K562 (cell line): ENCODE measurements at regions not wholly inside any gene's neighbourhood (a gene's known extent, or its start where the extent isn't known, plus 50 kb on each side); places are given as distances from the start of the nearest gene placed in this dataset.

ENCODE experiments used
- ATAC-seq: fragments of 200-7000 bp; cut with Tn5 transposase; 3 replicates; pipeline ENCODE4 v1.9.1; 2020; ENCODE audit warnings: moderate library complexity
- BruUV-seq: library from RNA; stranded (reverse); fragments of 400-500 nt; replicated peaks from 2 replicates; lab custom pipeline; 2021; lab: Mats Ljungman, UMichigan
- CTCF ChIA-PET: fragments of 300-600 bp; formaldehyde crosslinking; extraction: SDS; loops from one replicate; lab custom pipeline; 2021; ENCODE audit warnings: low intra/inter-chr PET ratio; lab: Yijun Ruan, JAX
- POLR2A ChIA-PET: fragments of 300-600, 350-650 bp; sonication (Branson Sonifier 250); formaldehyde crosslinking; extraction: SDS; loops from one replicate; lab custom pipeline; 2021; ENCODE audit warnings: antibody characterized with exemption, inconsistent platforms; lab: Yijun Ruan, JAX
- DNase-seq, 4 experiments: peaks; one replicate each; pipeline versions ENCODE4 v3.0.0 to v3.0.0-alpha.2; 2011 to 2018; ENCODE audit warnings: low spot score in 3 of 4, mixed read lengths in 3 of 4; ENCODE audit errors: extremely low read depth in 1 of 4
- FAIRE-seq: peaks from 2 replicates; lab custom pipeline; 2011; peaks lifted over from hg19 to GRCh38; lab: Jason Lieb, UNC
- H2AFZ ChIP-seq: 2 replicates; pipeline ENCODE4 v1.6.0; 2011; ENCODE audit warnings: low read depth, low read length, control low read depth, inconsistent platforms
- H3K27ac ChIP-seq: fragments of 200-600 bp; 3 replicates; pipeline ENCODE4 v1.8.0; 2011; ENCODE audit warnings: low read depth, mild to moderate bottlenecking, control low read depth, inconsistent platforms, low read length, moderate library complexity, mixed read lengths; ENCODE audit errors: extremely low read depth
- H3K27me3 ChIP-seq, 2 experiments: fragments of 300-600 bp in 1 of 2; 2 replicates in 1 of 2; 3 replicates in 1 of 2; pipeline versions ENCODE4 v1.6.0 to v1.8.0; 2011; ENCODE audit warnings: inconsistent platforms in 2 of 2, low read length in 2 of 2, mild to moderate bottlenecking in 1 of 2, mixed read lengths in 1 of 2, moderate library complexity in 1 of 2; ENCODE audit not compliant: control insufficient read depth in 2 of 2, insufficient read depth in 2 of 2
- H3K36me3 ChIP-seq: fragments of 300-600 bp; 3 replicates; pipeline ENCODE4 v1.8.0; 2011; ENCODE audit warnings: mild to moderate bottlenecking, low read length, inconsistent platforms; ENCODE audit not compliant: control insufficient read depth, insufficient read depth
- H3K4me1 ChIP-seq, 2 experiments: fragments of 200-600 bp in 1 of 2; replicated peaks in 1 of 2; 2 replicates in 1 of 2; 3 replicates in 1 of 2; pipeline versions ENCODE4 v1.5.1 to v1.8.0; 2011; ENCODE audit warnings: inconsistent platforms in 2 of 2, low read length in 2 of 2, mild to moderate bottlenecking in 1 of 2, mixed read lengths in 1 of 2, moderate library complexity in 1 of 2; ENCODE audit not compliant: control insufficient read depth in 2 of 2, insufficient read depth in 2 of 2
- H3K4me2 ChIP-seq: 2 replicates; pipeline ENCODE4 v1.6.1; 2011; ENCODE audit warnings: low read length, control low read depth, inconsistent platforms, mixed read lengths; ENCODE audit not compliant: insufficient read depth
- H3K4me3 ChIP-seq: fragments of 200-600 bp; sonication (generic), shearing (Covaris generic); 2 replicates; pipeline ENCODE4 v1.5.1; 2016; ENCODE audit warnings: control low read depth, inconsistent platforms
- H3K79me2 ChIP-seq: fragments of 200-600 bp; 3 replicates; pipeline ENCODE4 v1.8.0; 2011; ENCODE audit warnings: low read length, inconsistent platforms; ENCODE audit not compliant: control insufficient read depth, insufficient read depth
- H3K9ac ChIP-seq, 2 experiments: 2 replicates each; pipeline versions ENCODE4 v1.6.0 to v1.6.1; 2011; ENCODE audit warnings: low read depth in 2 of 2, low read length in 2 of 2, control low read depth in 1 of 2, inconsistent platforms in 1 of 2, mild to moderate bottlenecking in 1 of 2, mixed read lengths in 1 of 2; ENCODE audit not compliant: insufficient read depth in 1 of 2
- H3K9me1 ChIP-seq: one replicate; pipeline ENCODE4 v1.6.0; 2011; ENCODE audit warnings: inconsistent platforms, mild to moderate bottlenecking, low read length, moderate library complexity; ENCODE audit not compliant: control insufficient read depth, insufficient read depth
- H3K9me3 ChIP-seq: replicated peaks from 2 replicates; pipeline ENCODE4 v1.5.1; 2011; ENCODE audit warnings: low read depth, low read length, inconsistent platforms; ENCODE audit not compliant: control insufficient read depth, insufficient read depth
- H4K20me1 ChIP-seq: replicated peaks from 2 replicates; pipeline ENCODE4 v1.6.1; 2011; ENCODE audit warnings: low read length, inconsistent platforms, mixed read lengths; ENCODE audit not compliant: control insufficient read depth, insufficient read depth
- HDGF ChIP-seq: fragments of 450-650 bp; IDR thresholded peaks from 2 replicates; pipeline ENCODE4 v1.6.1; 2016
- HNRNPH1 ChIP-seq: fragments of 200-400 bp; formaldehyde crosslinking; optimal IDR thresholded peaks from 2 replicates; pipeline ENCODE3; 2017; ENCODE audit warnings: low read depth, mild to moderate bottlenecking, low read length, moderate library complexity
- PRMT5 ChIP-seq: sonication (generic); formaldehyde crosslinking; IDR thresholded peaks from 2 replicates; pipeline ENCODE4 v1.5.0; 2020; ENCODE audit warnings: missing genetic modification reagents
- RBBP5 ChIP-seq: fragments of 200-600 bp; sonication (generic); IDR thresholded peaks from 2 replicates; pipeline ENCODE4 v1.6.1; 2012; ENCODE audit warnings: borderline replicate concordance, mild to moderate bottlenecking, low read length, control low read depth, inconsistent platforms; ENCODE audit not compliant: insufficient read depth, poor library complexity, severe bottlenecking
- RBM22 ChIP-seq: fragments of 200-400 bp; formaldehyde crosslinking; IDR thresholded peaks from 2 replicates; pipeline ENCODE4 v1.6.1; 2018; ENCODE audit warnings: low read length, low read depth; ENCODE audit not compliant: poor library complexity, severe bottlenecking
- RBM34 ChIP-seq: fragments of 200-400 bp; formaldehyde crosslinking; IDR thresholded peaks from 2 replicates; pipeline ENCODE4 v1.6.1; 2018; ENCODE audit warnings: low read length, borderline replicate concordance; ENCODE audit not compliant: insufficient read depth
- SPI1 ChIP-seq: IDR thresholded peaks from 2 replicates; pipeline ENCODE4 v1.6.1; 2011; ENCODE audit warnings: low read depth, low read length, control low read depth, borderline replicate concordance
- TAF15 ChIP-seq: fragments of 200-400 bp; formaldehyde crosslinking; IDR thresholded peaks from 2 replicates; pipeline ENCODE4 v1.6.1; 2017; ENCODE audit warnings: mild to moderate bottlenecking, low read depth, low read length, moderate library complexity
- ZEB2 ChIP-seq: fragments of 450-650 bp; IDR thresholded peaks from 2 replicates; pipeline ENCODE4 v1.6.1; 2016
- WGBS: fragments of 100-300 bp; shearing (Covaris generic); methylation state at CpG from one replicate; pipeline ENCODE4 v1.1.6; 2016; ENCODE audit warnings: low coverage, mixed read lengths; ENCODE audit not compliant: insufficient coverage; ENCODE audit errors: missing lambda C conversion rate; 5-methylcytosine and 5-hydroxymethylcytosine counted together
- in situ Hi-C: fragments of 300-500 bp; cut with MboI; formaldehyde crosslinking; loops from 4 replicates; pipeline ENCODE4 v1.15.0; 2018; ENCODE audit warnings: inconsistent platforms, mixed read lengths
- intact Hi-C: fragments of 100-400 bp; cut with micrococcal nuclease; formaldehyde crosslinking; loops from 2 replicates; pipeline ENCODE4 v1.14.2; 2022
- TF ChIP-seq, protein P1 (sequence below): sonication (generic); formaldehyde crosslinking; IDR thresholded peaks from 2 replicates; pipeline ENCODE4 v1.8.1; 2023; ENCODE audit warnings: mild to moderate bottlenecking, missing genetic modification reagents
- TF ChIP-seq, protein P2 (sequence below): sonication (generic); formaldehyde crosslinking; IDR thresholded peaks from 2 replicates; pipeline ENCODE4 v1.8.1; 2023; ENCODE audit warnings: mild to moderate bottlenecking, missing genetic modification reagents
- TF ChIP-seq, protein P3 (sequence below): fragments of 450-650 bp; formaldehyde crosslinking; IDR thresholded peaks from 2 replicates; pipeline ENCODE4 v1.4.0; 2022; ENCODE audit warnings: missing genetic modification characterization

DNA sequence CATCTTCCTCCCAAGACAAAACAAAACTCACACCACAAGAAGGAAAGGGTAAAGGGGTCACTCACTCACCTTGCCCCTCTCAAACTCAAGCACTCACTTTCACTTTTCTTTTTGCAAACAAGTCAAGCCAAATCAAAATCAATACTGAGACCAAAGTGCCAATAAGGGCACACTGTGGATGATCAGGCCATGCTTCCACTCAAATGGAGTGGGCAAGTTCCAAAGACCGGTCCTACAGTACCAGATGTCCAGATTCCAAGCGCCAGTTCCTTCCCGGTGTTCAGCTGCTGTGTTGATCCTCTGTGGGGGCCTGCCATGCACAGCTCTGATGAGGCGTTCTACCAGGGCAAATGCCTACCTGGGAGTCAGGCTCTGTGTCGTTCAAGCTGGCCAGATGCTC lies 162.6 kb upstream of the GRIK2 start (continued):
- TF ChIP-seq, protein P1, sequence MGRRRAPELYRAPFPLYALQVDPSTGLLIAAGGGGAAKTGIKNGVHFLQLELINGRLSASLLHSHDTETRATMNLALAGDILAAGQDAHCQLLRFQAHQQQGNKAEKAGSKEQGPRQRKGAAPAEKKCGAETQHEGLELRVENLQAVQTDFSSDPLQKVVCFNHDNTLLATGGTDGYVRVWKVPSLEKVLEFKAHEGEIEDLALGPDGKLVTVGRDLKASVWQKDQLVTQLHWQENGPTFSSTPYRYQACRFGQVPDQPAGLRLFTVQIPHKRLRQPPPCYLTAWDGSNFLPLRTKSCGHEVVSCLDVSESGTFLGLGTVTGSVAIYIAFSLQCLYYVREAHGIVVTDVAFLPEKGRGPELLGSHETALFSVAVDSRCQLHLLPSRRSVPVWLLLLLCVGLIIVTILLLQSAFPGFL, result no peak
- no peak for TF ChIP-seq PRMT5
- no peak for TF ChIP-seq HDGF
- no peak for TF ChIP-seq RBM22
- no peak for TF ChIP-seq SPI1
- TF ChIP-seq, protein P2, sequence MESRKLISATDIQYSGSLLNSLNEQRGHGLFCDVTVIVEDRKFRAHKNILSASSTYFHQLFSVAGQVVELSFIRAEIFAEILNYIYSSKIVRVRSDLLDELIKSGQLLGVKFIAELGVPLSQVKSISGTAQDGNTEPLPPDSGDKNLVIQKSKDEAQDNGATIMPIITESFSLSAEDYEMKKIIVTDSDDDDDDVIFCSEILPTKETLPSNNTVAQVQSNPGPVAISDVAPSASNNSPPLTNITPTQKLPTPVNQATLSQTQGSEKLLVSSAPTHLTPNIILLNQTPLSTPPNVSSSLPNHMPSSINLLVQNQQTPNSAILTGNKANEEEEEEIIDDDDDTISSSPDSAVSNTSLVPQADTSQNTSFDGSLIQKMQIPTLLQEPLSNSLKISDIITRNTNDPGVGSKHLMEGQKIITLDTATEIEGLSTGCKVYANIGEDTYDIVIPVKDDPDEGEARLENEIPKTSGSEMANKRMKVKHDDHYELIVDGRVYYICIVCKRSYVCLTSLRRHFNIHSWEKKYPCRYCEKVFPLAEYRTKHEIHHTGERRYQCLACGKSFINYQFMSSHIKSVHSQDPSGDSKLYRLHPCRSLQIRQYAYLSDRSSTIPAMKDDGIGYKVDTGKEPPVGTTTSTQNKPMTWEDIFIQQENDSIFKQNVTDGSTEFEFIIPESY (CRISPR knock-in tag), result no peak

DNA sequence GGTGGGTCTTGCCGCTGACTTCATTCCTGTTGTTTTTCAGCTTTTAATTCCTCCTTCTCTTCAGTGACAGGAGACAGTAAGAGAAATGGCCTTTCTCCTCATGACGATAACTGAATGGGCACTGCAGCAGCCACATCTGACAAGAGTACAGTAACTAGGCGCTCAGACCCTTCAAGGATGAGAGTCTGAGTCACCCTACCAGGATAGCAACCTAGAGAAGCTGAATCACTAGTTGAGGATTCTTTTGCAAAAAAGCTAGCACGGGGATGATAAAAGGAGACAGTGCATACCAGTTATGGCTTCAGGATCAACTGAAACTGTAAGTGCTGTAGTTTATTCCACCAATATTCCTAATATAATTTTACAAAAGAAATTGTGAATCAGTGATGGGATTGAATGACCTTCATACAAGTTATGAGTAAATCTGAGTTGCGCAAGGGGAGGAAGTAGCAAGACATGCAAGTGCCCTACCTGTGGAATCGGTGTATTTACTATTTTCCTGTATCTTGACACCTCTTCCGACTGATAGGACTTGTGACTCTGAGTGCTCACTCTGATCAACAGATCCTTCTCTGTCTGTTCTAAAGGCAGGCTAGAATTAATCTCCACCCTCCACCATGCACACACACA lies 161.8 kb upstream of the GRIK2 start:
- ChIA-PET CTCF (no interaction called here), POLR2A (no interaction called here)
- Histone ChIP-seq H2AFZ (no peak overlapping the region), H3K9me1 (no peaks in the 10 kb centered on the region), H3K9me3 (no peaks in the 10 kb centered on the region), H3K4me2 (no peak overlapping the region), H3K36me3 (no peaks in the 10 kb centered on the region), H3K4me1 (no peaks in the 10 kb centered on the region), H3K79me2 (no peaks in the 10 kb centered on the region), H3K27me3 (no peaks in the 10 kb centered on the region), H4K20me1 (no peaks in the 10 kb centered on the region), H3K27ac (no peak overlapping the region), H3K4me3 (no peak overlapping the region), H3K9ac (no peak overlapping the region)
- in situ Hi-C loops, result no loop called here
- 3% methylated on average over 7 of the region's 7 CpGs for WGBS
- no peak for TF ChIP-seq RBBP5
- no peak for TF ChIP-seq TAF15
- TF ChIP-seq, protein P3, sequence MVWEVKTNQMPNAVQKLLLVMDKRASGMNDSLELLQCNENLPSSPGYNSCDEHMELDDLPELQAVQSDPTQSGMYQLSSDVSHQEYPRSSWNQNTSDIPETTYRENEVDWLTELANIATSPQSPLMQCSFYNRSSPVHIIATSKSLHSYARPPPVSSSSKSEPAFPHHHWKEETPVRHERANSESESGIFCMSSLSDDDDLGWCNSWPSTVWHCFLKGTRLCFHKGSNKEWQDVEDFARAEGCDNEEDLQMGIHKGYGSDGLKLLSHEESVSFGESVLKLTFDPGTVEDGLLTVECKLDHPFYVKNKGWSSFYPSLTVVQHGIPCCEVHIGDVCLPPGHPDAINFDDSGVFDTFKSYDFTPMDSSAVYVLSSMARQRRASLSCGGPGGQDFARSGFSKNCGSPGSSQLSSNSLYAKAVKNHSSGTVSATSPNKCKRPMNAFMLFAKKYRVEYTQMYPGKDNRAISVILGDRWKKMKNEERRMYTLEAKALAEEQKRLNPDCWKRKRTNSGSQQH, result no peak
- no peak for TF ChIP-seq ZEB2
- no peak for TF ChIP-seq RBM34
- TF ChIP-seq HNRNPH1, result no peak
- no peak for DNase-seq
- no peak for FAIRE-seq
- intact Hi-C loops, result no loop called here
- ATAC-seq, result no peak
- no TSS peak for BruUV-seq
